ENCODE measurements at regions not wholly inside any gene's neighbourhood (a gene's known extent, or its start where the extent isn't known, plus 50 kb on each side); places are given as distances from the start of the nearest gene placed in this dataset.

DNA sequence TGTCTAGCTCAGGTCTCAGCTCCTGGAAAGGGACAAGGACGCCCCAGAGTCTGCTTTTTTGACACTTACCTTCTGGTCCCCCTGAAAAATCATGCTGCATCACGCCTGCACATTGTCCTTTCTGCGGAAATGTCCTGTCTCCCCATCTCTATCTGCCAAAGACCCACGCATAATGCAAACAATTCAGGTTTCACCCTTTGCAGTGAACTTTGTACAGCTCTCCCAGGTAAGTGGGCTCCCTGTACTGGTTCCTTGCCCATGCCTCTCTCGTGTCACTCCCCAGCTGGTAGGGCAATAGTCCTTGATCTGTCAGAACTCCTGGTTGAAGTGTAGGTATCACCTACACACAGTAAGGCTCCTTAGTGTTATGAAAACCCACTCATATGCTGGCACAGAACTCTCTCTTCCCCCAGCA, 102.9 kb upstream of the IRF2BP2 start:
- Mint-ChIP-seq H3K9me3 (ENCODE audit: unreplicated experiment) (no peaks in the 10 kb centered on the region), H3K27me3 (ENCODE audit: low read depth, unreplicated experiment) (no peaks in the 10 kb centered on the region), H3K4me3 (ENCODE audit: unreplicated experiment) (no peak overlapping the region), H3K4me1 (ENCODE audit: low read depth, unreplicated experiment) (peaks cover 16% of the 10 kb centered on the region), H3K27ac (ENCODE audit: unreplicated experiment) (peak overlapping the region; percentile 14), H3K36me3 (ENCODE audit: low read depth, unreplicated experiment) (no peaks in the 10 kb centered on the region)
- H2AFZ ChIP-seq (ENCODE audit: low read depth, low read length), result no peak overlapping the region
- H3K9me3 ChIP-seq (ENCODE audit: insufficient read depth, low read depth, low read length), result no peaks in the 10 kb centered on the region
- H3K79me2 ChIP-seq (ENCODE audit: insufficient read depth, low read length), result no peaks in the 10 kb centered on the region
- H4K20me1 ChIP-seq (ENCODE audit: insufficient read depth, low read length), result no peaks in the 10 kb centered on the region
- H3K27ac ChIP-seq (ENCODE audit: low read depth, low read length), result no peak overlapping the region
- H3K36me3 ChIP-seq (ENCODE audit: insufficient read depth, low read length), result no peaks in the 10 kb centered on the region
- TF ChIP-seq EZH2 (IDR thresholded peaks at IDR 0.05; ENCODE audit: insufficient read depth, low read length), result no peak
- TF ChIP-seq, protein P1, sequence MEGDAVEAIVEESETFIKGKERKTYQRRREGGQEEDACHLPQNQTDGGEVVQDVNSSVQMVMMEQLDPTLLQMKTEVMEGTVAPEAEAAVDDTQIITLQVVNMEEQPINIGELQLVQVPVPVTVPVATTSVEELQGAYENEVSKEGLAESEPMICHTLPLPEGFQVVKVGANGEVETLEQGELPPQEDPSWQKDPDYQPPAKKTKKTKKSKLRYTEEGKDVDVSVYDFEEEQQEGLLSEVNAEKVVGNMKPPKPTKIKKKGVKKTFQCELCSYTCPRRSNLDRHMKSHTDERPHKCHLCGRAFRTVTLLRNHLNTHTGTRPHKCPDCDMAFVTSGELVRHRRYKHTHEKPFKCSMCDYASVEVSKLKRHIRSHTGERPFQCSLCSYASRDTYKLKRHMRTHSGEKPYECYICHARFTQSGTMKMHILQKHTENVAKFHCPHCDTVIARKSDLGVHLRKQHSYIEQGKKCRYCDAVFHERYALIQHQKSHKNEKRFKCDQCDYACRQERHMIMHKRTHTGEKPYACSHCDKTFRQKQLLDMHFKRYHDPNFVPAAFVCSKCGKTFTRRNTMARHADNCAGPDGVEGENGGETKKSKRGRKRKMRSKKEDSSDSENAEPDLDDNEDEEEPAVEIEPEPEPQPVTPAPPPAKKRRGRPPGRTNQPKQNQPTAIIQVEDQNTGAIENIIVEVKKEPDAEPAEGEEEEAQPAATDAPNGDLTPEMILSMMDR (IDR thresholded peaks at IDR 0.05; ENCODE audit: insufficient read depth, low read depth, low read length), result no peak
- no peak overlapping the region for H3K4me2 ChIP-seq (ENCODE audit: low read length)
- no peaks in the 10 kb centered on the region for H3K27me3 ChIP-seq (ENCODE audit: insufficient read depth, low read length)
- no peak overlapping the region for H3K4me3 ChIP-seq (ENCODE audit: insufficient read depth, low read depth, low read length)
- no peak overlapping the region for H3K9ac ChIP-seq (ENCODE audit: low read length)
- H3K4me1 ChIP-seq (ENCODE audit: insufficient read depth, low read length), result peaks cover 11% of the 10 kb centered on the region
- FAIRE-seq, result no peak
- no peak for DNase-seq (ENCODE audit: low read depth)

DNA sequence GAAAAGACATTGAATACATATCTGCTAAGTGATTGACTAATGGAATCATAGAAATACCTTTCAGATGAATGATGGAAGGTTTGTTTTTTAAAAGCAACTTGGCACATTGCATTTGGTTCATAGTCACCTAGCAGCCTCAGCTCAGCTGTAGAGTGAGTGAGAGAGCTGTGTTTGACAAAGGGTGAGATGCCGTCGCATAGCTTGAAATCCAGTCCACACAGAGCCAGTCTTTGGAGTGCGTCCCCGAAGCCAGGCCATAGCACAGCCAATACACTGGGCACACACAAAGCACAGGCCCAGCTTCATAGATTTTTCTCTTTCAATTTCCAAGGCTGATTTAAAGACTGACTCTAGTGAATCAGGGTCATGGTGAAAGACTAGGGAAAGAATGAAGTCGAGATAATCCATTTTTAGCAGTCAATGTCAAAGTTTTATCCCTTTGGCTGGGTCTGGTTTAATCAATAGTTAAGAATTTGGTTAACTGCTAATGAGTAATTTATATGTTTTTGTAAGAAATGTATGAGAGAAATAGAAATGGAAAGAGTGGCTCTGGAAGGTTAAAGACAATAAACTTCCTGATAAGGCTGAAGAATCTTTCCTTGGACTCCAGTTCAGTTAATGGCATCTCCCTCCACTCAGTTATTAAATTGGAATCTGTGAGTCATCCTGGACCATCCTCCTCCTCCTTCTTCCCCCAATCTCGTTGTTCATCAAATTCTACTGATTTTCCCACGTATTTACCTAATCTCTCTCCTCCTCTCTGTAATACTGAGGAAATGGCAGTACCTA, 101.2 kb upstream of the IRF2BP2 start:
- Mint-ChIP-seq H3K4me1 (ENCODE audit: low read depth, unreplicated experiment) (peaks cover 13% of the 10 kb centered on the region), H3K4me3 (ENCODE audit: unreplicated experiment) (no peak overlapping the region), H3K27me3 (ENCODE audit: low read depth, unreplicated experiment) (no peaks in the 10 kb centered on the region), H3K36me3 (ENCODE audit: low read depth, unreplicated experiment) (peaks cover 1% of the 10 kb centered on the region), H3K27ac (ENCODE audit: unreplicated experiment) (no peak overlapping the region), H3K9me3 (ENCODE audit: unreplicated experiment) (no peaks in the 10 kb centered on the region)
- no peaks in the 10 kb centered on the region for H4K20me1 ChIP-seq (ENCODE audit: insufficient read depth, low read length)
- H3K36me3 ChIP-seq (ENCODE audit: insufficient read depth, low read length), result no peaks in the 10 kb centered on the region
- no peaks in the 10 kb centered on the region for H3K79me2 ChIP-seq (ENCODE audit: insufficient read depth, low read length)
- H3K4me2 ChIP-seq (ENCODE audit: low read length), result peak overlapping the region; percentile 26
- H3K9me3 ChIP-seq (ENCODE audit: insufficient read depth, low read depth, low read length), result no peaks in the 10 kb centered on the region
- H2AFZ ChIP-seq (ENCODE audit: low read depth, low read length), result peak overlapping the region; percentile 46
- H3K9ac ChIP-seq (ENCODE audit: low read length), result no peak overlapping the region
- H3K27me3 ChIP-seq (ENCODE audit: insufficient read depth, low read length), result no peaks in the 10 kb centered on the region
- no peak for FAIRE-seq
- peak overlapping the region; percentile 53 for H3K27ac ChIP-seq (ENCODE audit: low read depth, low read length)
- DNase-seq (ENCODE audit: low read depth), result peak; percentile 78
- no peak overlapping the region for H3K4me3 ChIP-seq (ENCODE audit: insufficient read depth, low read depth, low read length)
- TF ChIP-seq, protein P1 (IDR thresholded peaks at IDR 0.05; ENCODE audit: insufficient read depth, low read depth, low read length), result no peak
- no peak for TF ChIP-seq EZH2 (IDR thresholded peaks at IDR 0.05; ENCODE audit: insufficient read depth, low read length)
- H3K4me1 ChIP-seq (ENCODE audit: insufficient read depth, low read length), result peaks cover 17% of the 10 kb centered on the region

DNA sequence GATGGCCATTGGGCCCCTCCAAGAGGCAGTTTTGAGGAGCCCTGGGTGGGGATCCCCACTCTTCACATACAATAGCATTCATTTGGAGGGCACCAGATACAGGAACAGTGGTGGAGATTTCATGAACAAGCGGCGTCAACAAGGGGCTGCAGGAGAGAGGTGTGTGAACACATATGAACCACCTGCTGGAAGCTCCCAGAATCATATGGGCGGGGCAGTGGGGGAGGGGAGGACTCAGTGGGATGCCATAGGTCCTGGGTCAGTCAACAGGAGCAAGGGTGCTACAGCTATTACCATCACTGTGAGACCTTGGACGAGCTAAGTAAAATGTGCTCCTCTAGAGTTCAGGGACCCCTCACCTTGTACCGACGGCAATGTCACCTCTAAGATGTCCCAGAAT, 100.4 kb upstream of the IRF2BP2 start:
- H4K20me1 ChIP-seq (ENCODE audit: insufficient read depth, low read length), result no peaks in the 10 kb centered on the region
- H3K36me3 ChIP-seq (ENCODE audit: insufficient read depth, low read length), result no peaks in the 10 kb centered on the region
- H2AFZ ChIP-seq (ENCODE audit: low read depth, low read length), result no peak overlapping the region
- no peak for TF ChIP-seq EZH2 (IDR thresholded peaks at IDR 0.05; ENCODE audit: insufficient read depth, low read length)
- TF ChIP-seq, protein P1 (IDR thresholded peaks at IDR 0.05; ENCODE audit: insufficient read depth, low read depth, low read length), result no peak
- no peaks in the 10 kb centered on the region for H3K79me2 ChIP-seq (ENCODE audit: insufficient read depth, low read length)
- no peaks in the 10 kb centered on the region for H3K9me3 Mint-ChIP-seq (ENCODE audit: unreplicated experiment)
- peaks cover 17% of the 10 kb centered on the region for H3K4me1 ChIP-seq (ENCODE audit: insufficient read depth, low read length)
- no peak overlapping the region for H3K4me3 Mint-ChIP-seq (ENCODE audit: unreplicated experiment)
- DNase-seq (ENCODE audit: low read depth), result no peak
- FAIRE-seq, result no peak
- no peak overlapping the region for H3K4me3 ChIP-seq (ENCODE audit: insufficient read depth, low read depth, low read length)
- no peak overlapping the region for H3K27ac ChIP-seq (ENCODE audit: low read depth, low read length)
- no peak overlapping the region for H3K27ac Mint-ChIP-seq (ENCODE audit: unreplicated experiment)
- H3K4me1 Mint-ChIP-seq (ENCODE audit: low read depth, unreplicated experiment), result peaks cover 13% of the 10 kb centered on the region
- H3K27me3 Mint-ChIP-seq (ENCODE audit: low read depth, unreplicated experiment), result no peaks in the 10 kb centered on the region
- no peaks in the 10 kb centered on the region for H3K9me3 ChIP-seq (ENCODE audit: insufficient read depth, low read depth, low read length)
- peaks cover 3% of the 10 kb centered on the region for H3K36me3 Mint-ChIP-seq (ENCODE audit: low read depth, unreplicated experiment)
- no peak overlapping the region for H3K4me2 ChIP-seq (ENCODE audit: low read length)
- no peak overlapping the region for H3K9ac ChIP-seq (ENCODE audit: low read length)
- H3K27me3 ChIP-seq (ENCODE audit: insufficient read depth, low read length), result no peaks in the 10 kb centered on the region

Measured in astrocyte (in vitro differentiated cells and primary cell).